Mammary epithelial cell (primary cell): ENCODE measurements at regions not wholly inside any gene's neighbourhood (a gene's known extent, or its start where the extent isn't known, plus 50 kb on each side); places are given as distances from the start of the nearest gene placed in this dataset.

Source experiments
- CTCF ChIP-seq, 2 donors: IDR thresholded peaks in 1 of 2; conservative IDR thresholded peaks in 1 of 2; 2 replicates each; pipeline ENCODE4 v1.5.1; 2011 to 2012; ENCODE audit warnings: inconsistent platforms in 2 of 2, low read length in 2 of 2, mild to moderate bottlenecking in 2 of 2, control low read depth in 1 of 2, low read depth in 1 of 2; ENCODE audit not compliant: insufficient read depth in 1 of 2; ENCODE audit errors: extremely low read depth in 1 of 2
- EZH2 ChIP-seq: IDR thresholded peaks from 2 replicates; pipeline ENCODE4 v1.6.1; 2012; ENCODE audit warnings: low read length, inconsistent platforms, borderline replicate concordance

GRCh38 chr2:150782613-150783012 is 295.1 kb upstream of the RND3 start:
- TF ChIP-seq CTCF (conservative IDR thresholded peaks at IDR 0.05 in 1 of 2, IDR thresholded peaks at IDR 0.05 in 1 of 2; ENCODE audit: extremely low read depth in 1 of 2, insufficient read depth in 1 of 2, low read depth in 1 of 2, low read length in 2 of 2) (no peak), EZH2 (no peak)
